OCI-LY3 (cell line): ENCODE measurements at regions not wholly inside any gene's neighbourhood (a gene's known extent, or its start where the extent isn't known, plus 50 kb on each side); places are given as distances from the start of the nearest gene placed in this dataset.

Experiments used
- H2AFZ ChIP-seq: fragments of 200-600, 300-600 bp; shearing (Covaris generic); 2 replicates; pipeline ENCODE4 v1.6.0; 2014; ENCODE audit warnings: antibody characterized with exemption, low read depth, low read length
- H3K27ac ChIP-seq: fragments of 200-600, 300-600 bp; sonication (generic); 2 replicates; pipeline ENCODE4 v1.5.1; 2014; ENCODE audit warnings: mild to moderate bottlenecking, low read length, moderate library complexity, mixed read lengths
- H3K27me3 ChIP-seq: fragments of 200-600, 300-600 bp; sonication (generic); 2 replicates; pipeline ENCODE4 v1.6.1; 2014; ENCODE audit warnings: low read depth, low read length, mixed read lengths
- H3K36me3 ChIP-seq: fragments of 200-600, 300-600 bp; sonication (generic); replicated peaks from 2 replicates; pipeline ENCODE3; 2014; ENCODE audit warnings: low read depth, low read length, mixed read lengths
- H3K4me1 ChIP-seq: fragments of 300-600, 200-600 bp; sonication (generic); 2 replicates; pipeline ENCODE4 v1.6.1; 2014; ENCODE audit warnings: low read length, mixed read lengths
- H3K4me2 ChIP-seq: fragments of 200-600, 300-600 bp; sonication (generic); 2 replicates; pipeline ENCODE4 v1.6.1; 2014; ENCODE audit warnings: low read length, mixed read lengths
- H3K4me3 ChIP-seq: fragments of 300-600, 200-600 bp; sonication (generic); 2 replicates; pipeline ENCODE4 v1.5.1; 2014; ENCODE audit warnings: antibody characterized with exemption, mild to moderate bottlenecking, low read length, moderate library complexity
- H3K79me2 ChIP-seq: fragments of 300-600, 200-600 bp; shearing (Covaris generic); 2 replicates; pipeline ENCODE4 v1.6.1; 2014; ENCODE audit warnings: mild to moderate bottlenecking, low read length, mixed read lengths
- H3K9ac ChIP-seq: fragments of 300-600, 200-600 bp; shearing (Covaris generic); 2 replicates; pipeline ENCODE4 v1.6.0; 2014; ENCODE audit warnings: mild to moderate bottlenecking, low read length, moderate library complexity
- H3K9me3 ChIP-seq: fragments of 200-600, 300-600 bp; shearing (Covaris generic); 2 replicates; pipeline ENCODE4 v1.6.1; 2014; ENCODE audit warnings: low read length, mixed read lengths; ENCODE audit not compliant: insufficient read depth
- H4K20me1 ChIP-seq: fragments of 200-600, 300-600 bp; sonication (generic); 2 replicates; pipeline ENCODE4 v1.6.1; 2016; ENCODE audit warnings: low read length, mixed read lengths; ENCODE audit not compliant: insufficient read depth
- EZH2phosphoT487 ChIP-seq: fragments of 200-600 bp; shearing (Covaris generic); IDR thresholded peaks from 2 replicates; pipeline ENCODE4 v1.6.1; 2018; ENCODE audit warnings: antibody characterized with exemption, mixed run types, low read depth
- TF ChIP-seq, protein P1 (sequence below): fragments of 200-600, 300-600 bp; sonication (generic); IDR thresholded peaks from 2 replicates; pipeline ENCODE4 v1.5.1; 2014; ENCODE audit warnings: antibody characterized with exemption, low read length, low read depth

DNA sequence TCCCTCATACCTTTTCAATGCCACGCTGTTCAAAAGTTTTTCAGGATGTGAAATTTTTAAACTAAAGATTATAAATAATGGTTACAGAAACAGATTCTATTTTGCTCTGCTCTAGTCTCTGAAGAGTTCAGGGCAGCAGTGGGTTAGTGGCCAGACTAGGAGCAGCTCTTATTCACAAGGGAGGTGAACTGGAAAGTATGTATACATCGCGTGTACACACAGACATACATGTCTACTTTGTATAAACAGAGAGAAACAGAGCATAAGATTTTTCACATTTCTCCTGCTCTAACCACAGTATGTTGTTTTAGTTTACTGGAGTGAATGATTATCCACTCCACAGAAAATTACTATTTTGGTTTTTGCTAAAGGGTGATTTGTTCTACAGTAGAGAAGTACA is 74.4 kb upstream of the CRY1 start:
- Histone ChIP-seq H3K9ac (no peak overlapping the region), H3K4me1 (no peaks in the 10 kb centered on the region), H3K9me3 (no peaks in the 10 kb centered on the region), H4K20me1 (no peaks in the 10 kb centered on the region), H3K27me3 (peaks cover 3% of the 10 kb centered on the region; the same call in 1 of the 2 replicates), H3K79me2 (no peaks in the 10 kb centered on the region), H3K4me3 (no peak overlapping the region), H3K36me3 (no peaks in the 10 kb centered on the region), H2AFZ (no peak overlapping the region), H3K27ac (no peak overlapping the region), H3K4me2 (no peak overlapping the region)
- TF ChIP-seq, protein P1, sequence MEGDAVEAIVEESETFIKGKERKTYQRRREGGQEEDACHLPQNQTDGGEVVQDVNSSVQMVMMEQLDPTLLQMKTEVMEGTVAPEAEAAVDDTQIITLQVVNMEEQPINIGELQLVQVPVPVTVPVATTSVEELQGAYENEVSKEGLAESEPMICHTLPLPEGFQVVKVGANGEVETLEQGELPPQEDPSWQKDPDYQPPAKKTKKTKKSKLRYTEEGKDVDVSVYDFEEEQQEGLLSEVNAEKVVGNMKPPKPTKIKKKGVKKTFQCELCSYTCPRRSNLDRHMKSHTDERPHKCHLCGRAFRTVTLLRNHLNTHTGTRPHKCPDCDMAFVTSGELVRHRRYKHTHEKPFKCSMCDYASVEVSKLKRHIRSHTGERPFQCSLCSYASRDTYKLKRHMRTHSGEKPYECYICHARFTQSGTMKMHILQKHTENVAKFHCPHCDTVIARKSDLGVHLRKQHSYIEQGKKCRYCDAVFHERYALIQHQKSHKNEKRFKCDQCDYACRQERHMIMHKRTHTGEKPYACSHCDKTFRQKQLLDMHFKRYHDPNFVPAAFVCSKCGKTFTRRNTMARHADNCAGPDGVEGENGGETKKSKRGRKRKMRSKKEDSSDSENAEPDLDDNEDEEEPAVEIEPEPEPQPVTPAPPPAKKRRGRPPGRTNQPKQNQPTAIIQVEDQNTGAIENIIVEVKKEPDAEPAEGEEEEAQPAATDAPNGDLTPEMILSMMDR: no peak
- no peak for TF ChIP-seq EZH2phosphoT487

DNA sequence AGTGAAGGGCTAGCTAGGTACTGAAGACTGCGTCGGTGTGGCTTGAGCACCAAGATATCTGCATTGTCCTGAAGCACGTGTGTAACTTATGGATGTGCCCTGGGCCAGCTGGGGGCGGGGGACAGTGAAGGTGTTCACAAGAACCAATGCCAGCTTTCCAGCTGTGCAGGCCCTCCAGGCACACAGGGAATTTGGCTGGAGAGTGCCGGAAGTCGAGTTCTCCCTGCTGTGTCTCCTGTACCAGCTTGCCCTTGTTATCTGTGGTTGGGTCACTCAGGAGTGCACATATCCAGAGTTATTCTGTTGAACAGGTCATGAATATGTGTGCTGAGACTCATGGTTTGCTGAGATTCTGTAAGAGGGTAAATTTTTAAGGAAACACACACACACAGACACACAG is 75.9 kb upstream of the CRY1 start:
- Histone ChIP-seq H3K79me2 (no peaks in the 10 kb centered on the region), H3K4me2 (no peak overlapping the region), H2AFZ (no peak overlapping the region), H3K36me3 (no peaks in the 10 kb centered on the region), H3K4me3 (no peak overlapping the region), H3K9me3 (no peaks in the 10 kb centered on the region), H3K4me1 (no peaks in the 10 kb centered on the region), H3K9ac (no peak overlapping the region), H4K20me1 (no peaks in the 10 kb centered on the region), H3K27ac (no peak overlapping the region), H3K27me3 (no peaks in the 10 kb centered on the region)
- TF ChIP-seq, protein P1: no peak

DNA sequence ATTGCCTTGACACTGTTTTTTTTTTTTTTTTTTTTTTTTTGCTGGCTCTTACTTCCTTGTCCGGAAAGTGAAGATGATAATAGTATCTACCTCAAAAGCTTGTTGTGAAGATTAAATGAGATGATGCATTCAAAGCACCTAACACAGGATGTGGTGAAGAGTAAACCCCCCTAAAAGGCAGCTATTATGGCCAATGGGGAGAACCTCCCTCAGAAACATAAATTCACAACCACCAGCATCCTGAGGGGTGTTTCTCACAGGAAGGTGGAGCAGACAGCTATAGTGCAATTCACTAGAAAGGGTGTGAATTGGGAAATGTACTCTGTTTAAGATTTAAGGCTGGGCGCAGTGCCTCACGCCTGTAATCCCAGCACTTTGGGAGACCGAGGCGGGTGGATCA is 85.4 kb upstream of the CRY1 start:
- H3K79me2 ChIP-seq: no peaks in the 10 kb centered on the region
- no peaks in the 10 kb centered on the region for H3K36me3 ChIP-seq
- H3K4me2 ChIP-seq: no peak overlapping the region
- no peak overlapping the region for H2AFZ ChIP-seq
- TF ChIP-seq EZH2phosphoT487: no peak
- TF ChIP-seq, protein P1: no peak
- H4K20me1 ChIP-seq: no peaks in the 10 kb centered on the region
- H3K27ac ChIP-seq: no peak overlapping the region
- no peaks in the 10 kb centered on the region for H3K4me1 ChIP-seq
- no peak overlapping the region for H3K9ac ChIP-seq
- no peak overlapping the region for H3K4me3 ChIP-seq
- no peaks in the 10 kb centered on the region for H3K9me3 ChIP-seq
- peaks cover 7% of the 10 kb centered on the region; the same call in 1 of the 2 replicates for H3K27me3 ChIP-seq

DNA sequence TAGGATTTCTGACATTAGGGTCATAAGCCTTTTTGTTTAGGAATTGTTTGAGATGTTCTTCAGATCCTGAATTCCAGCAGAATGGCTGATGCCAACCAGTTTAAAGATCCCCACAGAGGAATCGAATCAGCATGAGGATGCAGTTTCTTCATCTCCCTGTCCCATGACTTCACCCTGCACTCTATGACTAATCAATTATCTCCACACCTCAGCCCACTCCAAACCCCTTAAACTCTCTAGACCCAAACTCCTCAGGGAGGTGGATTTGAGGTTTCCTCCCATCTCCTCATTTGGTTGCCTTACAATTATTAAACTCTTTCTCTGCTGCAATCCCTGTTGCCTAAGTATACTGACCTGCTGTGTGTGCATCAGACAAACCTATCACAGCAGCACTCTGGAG is 86.5 kb upstream of the CRY1 start:
- H2AFZ ChIP-seq: no peak overlapping the region
- H3K36me3 ChIP-seq: no peaks in the 10 kb centered on the region
- no peak overlapping the region for H3K4me3 ChIP-seq
- H3K4me1 ChIP-seq: no peaks in the 10 kb centered on the region
- no peak overlapping the region for H3K27ac ChIP-seq
- no peak overlapping the region for H3K9ac ChIP-seq
- H4K20me1 ChIP-seq: no peaks in the 10 kb centered on the region
- no peaks in the 10 kb centered on the region for H3K79me2 ChIP-seq
- H3K27me3 ChIP-seq: peaks cover 7% of the 10 kb centered on the region; the same call in 1 of the 2 replicates
- H3K9me3 ChIP-seq: no peaks in the 10 kb centered on the region
- TF ChIP-seq EZH2phosphoT487: no peak
- TF ChIP-seq, protein P1: no peak
- H3K4me2 ChIP-seq: no peak overlapping the region
